ENCODE measurements at regions not wholly inside any gene's neighbourhood (a gene's known extent, or its start where the extent isn't known, plus 50 kb on each side); places are given as distances from the start of the nearest gene placed in this dataset.

- no peak for TF ChIP-seq CTCF (tag by site-specific recombination; IDR thresholded peaks at IDR 0.05)
- no peak for TF ChIP-seq SP2 (tag by site-specific recombination; IDR thresholded peaks at IDR 0.05)
- TF ChIP-seq ZNF518A (tag by site-specific recombination; conservative IDR thresholded peaks at IDR 0.05; ENCODE audit: low read depth) = peak; percentile 78
Observed at GRCh38 chr1:234676103-234676594, 66.2 kb upstream of the IRF2BP2 start (continued).

- Histone ChIP-seq H3K4me1 (ENCODE audit: control insufficient read depth, insufficient read depth, low read length) (peaks cover 3% of the 10 kb centered on the region; the same call in 1 of the 2 replicates), H3K27ac (ENCODE audit: extremely low read depth, low read depth, low read length) (no peak overlapping the region), H3K9me3 (ENCODE audit: control insufficient read depth, insufficient read depth, low read depth, low read length) (no peaks in the 10 kb centered on the region), H3K36me3 (ENCODE audit: control insufficient read depth in 2 of 2, insufficient read depth in 1 of 2, low read length in 2 of 2) (no peaks in the 10 kb centered on the region), H3K4me3 (ENCODE audit: low read depth, low read length) (no peak overlapping the region)
- TF ChIP-seq ZNF112 (tag by site-specific recombination; IDR thresholded peaks at IDR 0.05) = no peak
- peak; percentile 84 for TF ChIP-seq ZSCAN4 (tag by site-specific recombination; IDR thresholded peaks at IDR 0.05)
- ChIA-PET POLR2A (no interaction called here), CTCF (no interaction called here)
Observed at GRCh38 chr1:234675572-234675971, 65.6 kb upstream of the IRF2BP2 start.

- H3K27ac ChIP-seq (ENCODE audit: extremely low read depth, low read depth, low read length) = no peak overlapping the region
- H3K4me3 ChIP-seq (ENCODE audit: low read depth, low read length) = no peak overlapping the region
- no peaks in the 10 kb centered on the region for H3K36me3 ChIP-seq (ENCODE audit: control insufficient read depth in 2 of 2, insufficient read depth in 1 of 2, low read length in 2 of 2)
- peaks cover 3% of the 10 kb centered on the region; the same call in 1 of the 2 replicates for H3K4me1 ChIP-seq (ENCODE audit: control insufficient read depth, insufficient read depth, low read length)
- ChIA-PET CTCF (no interaction called here), POLR2A (no interaction called here)
- no peak for TF ChIP-seq ZNF501 (tag by site-specific recombination; IDR thresholded peaks at IDR 0.05)
- no peak for TF ChIP-seq ZBTB8A (tag by site-specific recombination; IDR thresholded peaks at IDR 0.05)
- TF ChIP-seq ZFP41 (tag by site-specific recombination; IDR thresholded peaks at IDR 0.05; ENCODE audit: borderline replicate concordance) = no peak
- TF ChIP-seq GFI1B (tag by site-specific recombination; IDR thresholded peaks at IDR 0.05) = no peak
- TF ChIP-seq ZNF624 (tag by site-specific recombination; IDR thresholded peaks at IDR 0.05) = no peak
- no peaks in the 10 kb centered on the region for H3K9me3 ChIP-seq (ENCODE audit: control insufficient read depth, insufficient read depth, low read depth, low read length)
Observed at GRCh38 chr1:234675006-234675405, 65.0 kb upstream of the IRF2BP2 start.

- ChIA-PET POLR2A (no interaction called here), CTCF (interaction anchor here (0.6 kb wide), 1 partner anchor 42 kb away, joined by 3 read pairs; no protein-coding TSS in a partner anchor)
- no peaks in the 10 kb centered on the region for H3K9me3 ChIP-seq (ENCODE audit: control insufficient read depth, insufficient read depth, low read depth, low read length)
- peaks cover 3% of the 10 kb centered on the region; the same call in 1 of the 2 replicates for H3K4me1 ChIP-seq (ENCODE audit: control insufficient read depth, insufficient read depth, low read length)
- H3K27ac ChIP-seq (ENCODE audit: extremely low read depth, low read depth, low read length) = no peak overlapping the region
- H3K36me3 ChIP-seq (ENCODE audit: control insufficient read depth in 2 of 2, insufficient read depth in 1 of 2, low read length in 2 of 2) = no peaks in the 10 kb centered on the region
- H3K4me3 ChIP-seq (ENCODE audit: low read depth, low read length) = no peak overlapping the region
- no peak for TF ChIP-seq ZNF677 (tag by site-specific recombination; IDR thresholded peaks at IDR 0.05)
- TF ChIP-seq ZNF501 (tag by site-specific recombination; IDR thresholded peaks at IDR 0.05) = no peak
- no peak for TF ChIP-seq SP7 (tag by site-specific recombination; IDR thresholded peaks at IDR 0.05)
- TF ChIP-seq ZNF221 (tag by site-specific recombination; IDR thresholded peaks at IDR 0.05; ENCODE audit: borderline replicate concordance) = no peak
- TF ChIP-seq ZBTB10 (tag by site-specific recombination; IDR thresholded peaks at IDR 0.05) = no peak
- no peak for TF ChIP-seq ZNF571 (tag by site-specific recombination; IDR thresholded peaks at IDR 0.05)
Observed at GRCh38 chr1:234674218-234674815, 64.3 kb upstream of the IRF2BP2 start.

Measured in HEK293 (cell line).